Adrenal gland (tissue), 5 donors: ENCODE measurements at regions not wholly inside any gene's neighbourhood (a gene's known extent, or its start where the extent isn't known, plus 50 kb on each side); places are given as distances from the start of the nearest gene placed in this dataset.
"Not testable (repeated sequence)": the region's sequence is repeated elsewhere in the genome, so short reads cannot be mapped to it uniquely, and the experiment has no call there.

Experiments
- CTCF ChIP-seq, 6 experiments: fragments of 450-650 bp in 4 of 6; fragments of 200-600 bp in 2 of 6; sonication (generic) in 1 of 6; IDR thresholded peaks; 1 replicate in 5 of 6; 2 replicates in 1 of 6; pipeline versions ENCODE4 v1.5.1 to v1.8.0; 2016 to 2021; ENCODE audit warnings: antibody characterized with exemption in 6 of 6, mild to moderate bottlenecking in 2 of 6, moderate library complexity in 1 of 6
- POLR2A ChIP-seq, 2 donors: fragments of 450-650 bp; IDR thresholded peaks; one replicate each; pipeline ENCODE4 v1.6.1; 2017; ENCODE audit warnings: antibody characterized with exemption in 2 of 2, mild to moderate bottlenecking in 2 of 2, moderate library complexity in 1 of 2
- donor health status: DM: no; HTN: no; CAD: no.

GRCh38 chr21:14008436-14008835 is 202.3 kb downstream of the LIPI start:
- not testable (repeated sequence) for TF ChIP-seq CTCF, POLR2A (IDR thresholded peaks at IDR 0.05)
